G401 (cell line): ENCODE measurements at regions not wholly inside any gene's neighbourhood (a gene's known extent, or its start where the extent isn't known, plus 50 kb on each side); places are given as distances from the start of the nearest gene placed in this dataset.
"Not testable (repeated sequence)": the region's sequence is repeated elsewhere in the genome, so short reads cannot be mapped to it uniquely, and the experiment has no call there.

Experiments used
- DNase-seq: peaks from one replicate; pipeline ENCODE4 v3.0.0-alpha.2; 2015; ENCODE audit warnings: low spot score
- in situ Hi-C: cut with HindIII; loops from 2 replicates; pipeline ENCODE4 v1.10.0; 2016; ENCODE audit warnings: low sequenced_read_pairs, mixed read lengths

- peak; percentile 65 for DNase-seq
- in situ Hi-C loops: no loop called here
Measured at GRCh38 chr16:85514598-85515318, 98.4 kb upstream of the GSE1 start.

- in situ Hi-C loops: no loop called here
- no peak for DNase-seq
Measured at GRCh38 chr16:85515319-85515745, 97.8 kb upstream of the GSE1 start.

- no peak for DNase-seq
- in situ Hi-C loops: no loop called here
Measured at GRCh38 chr16:85515830-85516397, 97.2 kb upstream of the GSE1 start.

GRCh38 chr16:85517154-85517553, 96.0 kb upstream of the GSE1 start:
- no peak for DNase-seq
- in situ Hi-C loops: no loop called here

- in situ Hi-C loops: no loop called here
Measured at GRCh38 chr16:85517563-85518179, 95.5 kb upstream of the GSE1 start.

GRCh38 chr16:85518398-85519049, 94.6 kb upstream of the GSE1 start:
- in situ Hi-C loops: no loop called here
- no peak for DNase-seq

More at GRCh38 chr16:85517563-85518179, 95.5 kb upstream of the GSE1 start:
- DNase-seq: no peak

- DNase-seq, in situ Hi-C loops: not testable (repeated sequence)
Measured at GRCh38 chr16:85519050-85519440, 94.1 kb upstream of the GSE1 start.

- in situ Hi-C loops: no loop called here
Measured at GRCh38 chr16:85519540-85520231, 93.4 kb upstream of the GSE1 start.

GRCh38 chr16:85520853-85521521, 92.1 kb upstream of the GSE1 start:
- no peak for DNase-seq
- in situ Hi-C loops: no loop called here

More at GRCh38 chr16:85519540-85520231, 93.4 kb upstream of the GSE1 start:
- DNase-seq: no peak

GRCh38 chr16:85521552-85522307, 91.4 kb upstream of the GSE1 start:
- in situ Hi-C loops: no loop called here
- DNase-seq: no peak

GRCh38 chr16:85522308-85522841, 90.7 kb upstream of the GSE1 start:
- in situ Hi-C loops: no loop called here

GRCh38 chr16:85522842-85523601, 90.1 kb upstream of the GSE1 start:
- peak; percentile 35 for DNase-seq

More at GRCh38 chr16:85522308-85522841, 90.7 kb upstream of the GSE1 start:
- no peak for DNase-seq

GRCh38 chr16:85523602-85524364, 89.3 kb upstream of the GSE1 start:
- DNase-seq: no peak
- in situ Hi-C loops: no loop called here

More at GRCh38 chr16:85522842-85523601, 90.1 kb upstream of the GSE1 start:
- in situ Hi-C loops: no loop called here

GRCh38 chr16:85524365-85524629, 88.8 kb upstream of the GSE1 start:
- in situ Hi-C loops: no loop called here
- no peak for DNase-seq

- no peak for DNase-seq
Measured at GRCh38 chr16:85524630-85525419, 88.3 kb upstream of the GSE1 start.

More at GRCh38 chr16:85524630-85525419, 88.3 kb upstream of the GSE1 start:
- in situ Hi-C loops: no loop called here
